ENCODE measurements at regions not wholly inside any gene's neighbourhood (a gene's known extent, or its start where the extent isn't known, plus 50 kb on each side); places are given as distances from the start of the nearest gene placed in this dataset.

GRCh38 chr11:128047026-128047425 lies 540.3 kb downstream of the ETS1 start:
- TF ChIP-seq CSDC2 (CRISPR knock-in tag; IDR thresholded peaks at IDR 0.05) (no peak), ZNF70 (CRISPR knock-in tag; IDR thresholded peaks at IDR 0.05) (no peak), ISL1 (CRISPR knock-in tag; IDR thresholded peaks at IDR 0.05) (no peak), POU6F1 (CRISPR knock-in tag; IDR thresholded peaks at IDR 0.05; ENCODE audit: borderline replicate concordance, low read depth) (no peak), RARB (CRISPR knock-in tag; IDR thresholded peaks at IDR 0.05) (no peak), ZNF8 (CRISPR knock-in tag; IDR thresholded peaks at IDR 0.05) (no peak), PPARA (CRISPR knock-in tag; IDR thresholded peaks at IDR 0.05; ENCODE audit: borderline replicate concordance) (no peak), TCF4 (CRISPR knock-in tag; IDR thresholded peaks at IDR 0.05; ENCODE audit: borderline replicate concordance) (no peak), CSRNP3 (CRISPR knock-in tag; IDR thresholded peaks at IDR 0.05) (no peak)
- TF ChIP-seq, protein P1, sequence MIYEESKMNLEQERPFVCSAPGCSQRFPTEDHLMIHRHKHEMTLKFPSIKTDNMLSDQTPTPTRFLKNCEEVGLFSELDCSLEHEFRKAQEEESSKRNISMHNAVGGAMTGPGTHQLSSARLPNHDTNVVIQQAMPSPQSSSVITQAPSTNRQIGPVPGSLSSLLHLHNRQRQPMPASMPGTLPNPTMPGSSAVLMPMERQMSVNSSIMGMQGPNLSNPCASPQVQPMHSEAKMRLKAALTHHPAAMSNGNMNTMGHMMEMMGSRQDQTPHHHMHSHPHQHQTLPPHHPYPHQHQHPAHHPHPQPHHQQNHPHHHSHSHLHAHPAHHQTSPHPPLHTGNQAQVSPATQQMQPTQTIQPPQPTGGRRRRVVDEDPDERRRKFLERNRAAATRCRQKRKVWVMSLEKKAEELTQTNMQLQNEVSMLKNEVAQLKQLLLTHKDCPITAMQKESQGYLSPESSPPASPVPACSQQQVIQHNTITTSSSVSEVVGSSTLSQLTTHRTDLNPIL (CRISPR knock-in tag; IDR thresholded peaks at IDR 0.05; ENCODE audit: low read depth): no peak
- TF ChIP-seq, protein P2, sequence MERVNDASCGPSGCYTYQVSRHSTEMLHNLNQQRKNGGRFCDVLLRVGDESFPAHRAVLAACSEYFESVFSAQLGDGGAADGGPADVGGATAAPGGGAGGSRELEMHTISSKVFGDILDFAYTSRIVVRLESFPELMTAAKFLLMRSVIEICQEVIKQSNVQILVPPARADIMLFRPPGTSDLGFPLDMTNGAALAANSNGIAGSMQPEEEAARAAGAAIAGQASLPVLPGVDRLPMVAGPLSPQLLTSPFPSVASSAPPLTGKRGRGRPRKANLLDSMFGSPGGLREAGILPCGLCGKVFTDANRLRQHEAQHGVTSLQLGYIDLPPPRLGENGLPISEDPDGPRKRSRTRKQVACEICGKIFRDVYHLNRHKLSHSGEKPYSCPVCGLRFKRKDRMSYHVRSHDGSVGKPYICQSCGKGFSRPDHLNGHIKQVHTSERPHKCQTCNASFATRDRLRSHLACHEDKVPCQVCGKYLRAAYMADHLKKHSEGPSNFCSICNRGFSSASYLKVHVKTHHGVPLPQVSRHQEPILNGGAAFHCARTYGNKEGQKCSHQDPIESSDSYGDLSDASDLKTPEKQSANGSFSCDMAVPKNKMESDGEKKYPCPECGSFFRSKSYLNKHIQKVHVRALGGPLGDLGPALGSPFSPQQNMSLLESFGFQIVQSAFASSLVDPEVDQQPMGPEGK (CRISPR knock-in tag; IDR thresholded peaks at IDR 0.05; ENCODE audit: borderline replicate concordance): no peak
